HepG2 (cell line): ENCODE measurements at regions not wholly inside any gene's neighbourhood (a gene's known extent, or its start where the extent isn't known, plus 50 kb on each side); places are given as distances from the start of the nearest gene placed in this dataset.

ENCODE experiments used
- ATAC-seq: fragments of 200-7000 bp; cut with Tn5 transposase; 3 replicates; pipeline ENCODE4 v1.9.1; 2020; ENCODE audit warnings: mild to moderate bottlenecking, moderate library complexity
- BruUV-seq: library from RNA; stranded (reverse); fragments of 400-500 nt; replicated peaks from 2 replicates; lab custom pipeline; 2021; lab: Mats Ljungman, UMichigan
- CTCF ChIA-PET: fragments of 300-600 bp; formaldehyde crosslinking; extraction: SDS; loops from one replicate; lab custom pipeline; 2021; ENCODE audit warnings: low total read pairs, inconsistent platforms, low intra/inter-chr PET ratio; lab: Yijun Ruan, JAX
- POLR2A ChIA-PET: fragments of 350-600 bp; sonication (Branson Sonifier 250); formaldehyde crosslinking; loops from one replicate; lab custom pipeline; 2020; ENCODE audit warnings: antibody characterized with exemption, inconsistent platforms; lab: Yijun Ruan, JAX
- DNase-seq: peaks from one replicate; pipeline ENCODE4 v3.0.0-alpha.2; 2015; ENCODE audit warnings: low spot score
- FAIRE-seq: peaks from 3 replicates; lab custom pipeline; 2011; peaks lifted over from hg19 to GRCh38; lab: Jason Lieb, UNC
- H2AFZ ChIP-seq: one replicate; pipeline ENCODE4 v1.6.1; 2011; ENCODE audit warnings: low read length, inconsistent platforms
- H3K27ac ChIP-seq: fragments of 300-600 bp; 3 replicates; pipeline ENCODE4 v1.8.0; 2011; ENCODE audit warnings: mixed run types, mild to moderate bottlenecking, mixed read lengths, low read length, inconsistent platforms; ENCODE audit not compliant: insufficient read depth; ENCODE audit errors: extremely low read length
- H3K27me3 ChIP-seq, 2 experiments: fragments of 200-600 bp in 1 of 2; 2 replicates in 1 of 2; 3 replicates in 1 of 2; pipeline versions ENCODE4 v1.6.0 to v1.8.0; 2011; ENCODE audit warnings: low read length in 2 of 2, mild to moderate bottlenecking in 2 of 2, moderate library complexity in 2 of 2, inconsistent platforms in 1 of 2; ENCODE audit not compliant: insufficient read depth in 2 of 2, control insufficient read depth in 1 of 2
- H3K36me3 ChIP-seq, 2 experiments: fragments of 200-600 bp in 1 of 2; replicated peaks in 1 of 2; 2 replicates in 1 of 2; 3 replicates in 1 of 2; pipeline versions ENCODE4 v1.5.1 to v1.8.0; 2011; ENCODE audit warnings: low read length in 2 of 2, inconsistent platforms in 1 of 2; ENCODE audit not compliant: insufficient read depth in 2 of 2, control insufficient read depth in 1 of 2
- H3K4me1 ChIP-seq: 2 replicates; pipeline ENCODE4 v1.5.1; 2012; ENCODE audit warnings: low read length, inconsistent platforms; ENCODE audit not compliant: insufficient read depth
- H3K4me2 ChIP-seq: 2 replicates; pipeline ENCODE4 v1.6.0; 2011; ENCODE audit warnings: low read depth, low read length, inconsistent platforms
- H3K4me3 ChIP-seq, 3 experiments: fragments of 200-600 bp in 1 of 3; sonication (generic), shearing (Covaris generic) in 1 of 3; replicated peaks in 1 of 3; 2 replicates each; pipeline ENCODE4 v1.5.1; 2011 to 2016; ENCODE audit warnings: low read length in 3 of 3, inconsistent platforms in 2 of 3, low read depth in 2 of 3, mild to moderate bottlenecking in 2 of 3, control low read depth in 1 of 3, mixed read lengths in 1 of 3; ENCODE audit not compliant: insufficient read depth in 1 of 3
- H3K79me2 ChIP-seq: one replicate; pipeline ENCODE4 v1.6.1; 2011; ENCODE audit warnings: low read length, inconsistent platforms; ENCODE audit not compliant: insufficient read depth
- H3K9ac ChIP-seq: 2 replicates; pipeline ENCODE4 v1.6.0; 2011; ENCODE audit warnings: mild to moderate bottlenecking, low read depth, low read length, inconsistent platforms; ENCODE audit not compliant: insufficient read depth
- H3K9me3 ChIP-seq: 2 replicates; pipeline ENCODE4 v1.5.1; 2012; ENCODE audit warnings: mild to moderate bottlenecking, low read length
- H4K20me1 ChIP-seq: 2 replicates; pipeline ENCODE4 v1.6.0; 2011; ENCODE audit warnings: inconsistent platforms, mild to moderate bottlenecking, low read length, moderate library complexity; ENCODE audit not compliant: insufficient read depth
- ATF7-NPFF ChIP-seq: sonication (generic); formaldehyde crosslinking; IDR thresholded peaks from 2 replicates; pipeline ENCODE4 v1.8.1; 2023; ENCODE audit warnings: mild to moderate bottlenecking, low read depth, missing genetic modification reagents, moderate library complexity
- CHD4 ChIP-seq: fragments of 200-600 bp; sonication (generic); IDR thresholded peaks from 2 replicates; pipeline ENCODE4 v1.7.0; 2017; ENCODE audit warnings: mild to moderate bottlenecking, low read length, borderline replicate concordance
- ETS1 ChIP-seq: sonication (generic); formaldehyde crosslinking; IDR thresholded peaks from 2 replicates; pipeline ENCODE4 v1.4.0; 2020; ENCODE audit warnings: missing genetic modification reagents
- KAT7 ChIP-seq: IDR thresholded peaks from 2 replicates; pipeline ENCODE4 v1.6.1; 2018; ENCODE audit warnings: borderline replicate concordance, missing compliant biosample characterization
- MXI1 ChIP-seq: IDR thresholded peaks from 3 replicates; pipeline ENCODE4 v1.6.1; 2012; ENCODE audit warnings: low read depth, low read length, inconsistent platforms, borderline replicate concordance
- PLSCR1 ChIP-seq: sonication (generic); formaldehyde crosslinking; IDR thresholded peaks from 2 replicates; pipeline ENCODE4 v1.5.0; 2020; ENCODE audit warnings: missing genetic modification reagents, mild to moderate bottlenecking, borderline replicate concordance
- ZC3H13 ChIP-seq: sonication (generic); formaldehyde crosslinking; IDR thresholded peaks from 2 replicates; pipeline ENCODE4 v1.8.1; 2023; ENCODE audit warnings: mild to moderate bottlenecking, missing genetic modification reagents, moderate library complexity
- ZNF263 ChIP-seq: sonication (generic); formaldehyde crosslinking; IDR thresholded peaks from 2 replicates; pipeline ENCODE4 v1.4.0; 2020; ENCODE audit warnings: missing genetic modification reagents
- ZNF280D ChIP-seq: sonication (generic); formaldehyde crosslinking; IDR thresholded peaks from 2 replicates; pipeline ENCODE4 v1.5.1; 2020; ENCODE audit warnings: mild to moderate bottlenecking, missing genetic modification reagents
- ZNF607 ChIP-seq: sonication (generic); formaldehyde crosslinking; IDR thresholded peaks from 2 replicates; pipeline ENCODE4 v1.5.1; 2020; ENCODE audit warnings: missing genetic modification reagents, mild to moderate bottlenecking, borderline replicate concordance
- ZNF879 ChIP-seq: sonication (generic); formaldehyde crosslinking; IDR thresholded peaks from 2 replicates; pipeline ENCODE4 v1.8.1; 2023; ENCODE audit warnings: missing genetic modification reagents
- ZSCAN22 ChIP-seq: sonication (generic); formaldehyde crosslinking; IDR thresholded peaks from 2 replicates; pipeline ENCODE4 v1.4.0; 2020; ENCODE audit warnings: mild to moderate bottlenecking, missing genetic modification reagents
- WGBS: methylation state at CpG from one replicate; pipeline ENCODE4 v1.1.6; 2017; ENCODE audit warnings: low lambda C conversion rate; 5-methylcytosine and 5-hydroxymethylcytosine counted together
- in situ Hi-C: cut with HindIII; loops from 2 replicates; pipeline ENCODE4 v1.10.0; 2017; ENCODE audit warnings: low pct_unique_long_range_greater_than_20kb; ENCODE audit not compliant: extremely low pct_ligation_motif_present
- intact Hi-C: fragments of 100-400 bp; cut with micrococcal nuclease; formaldehyde crosslinking; loops from one replicate; pipeline ENCODE4 v1.10.0; 2022; ENCODE audit not compliant: unreplicated experiment

- WGBS, result 58% methylated on average over 2 of the region's 2 CpGs
- no peak overlapping the region for H3K9ac ChIP-seq
- intact Hi-C loops, result no loop called here
- H3K4me1 ChIP-seq, result peaks cover 12% of the 10 kb centered on the region
- no peaks in the 10 kb centered on the region for H4K20me1 ChIP-seq
- FAIRE-seq, result no peak
- DNase-seq, result no peak
- no peaks in the 10 kb centered on the region for H3K79me2 ChIP-seq
- H3K9me3 ChIP-seq, result no peaks in the 10 kb centered on the region
- no peaks in the 10 kb centered on the region for H3K36me3 ChIP-seq
- no peaks in the 10 kb centered on the region for H3K27me3 ChIP-seq
- CTCF ChIA-PET, result no interaction called here
- no peak for TF ChIP-seq ZC3H13
- no peak for TF ChIP-seq ZNF607
- TF ChIP-seq KAT7 (CRISPR knock-in tag), result no peak
- TF ChIP-seq ZNF263 (CRISPR knock-in tag), result no peak
- no peak for TF ChIP-seq ATF7-NPFF (CRISPR knock-in tag)
- no peak for TF ChIP-seq ETS1
- TF ChIP-seq ZSCAN22 (CRISPR knock-in tag), result no peak
- no peak for TF ChIP-seq ZNF280D (CRISPR knock-in tag)
- TF ChIP-seq MXI1, result no peak
- no peak for TF ChIP-seq CHD4
- TF ChIP-seq ZNF879 (CRISPR knock-in tag), result no peak
- TF ChIP-seq PLSCR1, result no peak
- TF ChIP-seq, all 625 proteins: peak for 0
- Histone ChIP-seq H3K4me3 (no peak overlapping the region), H2AFZ (no peak overlapping the region), H3K4me2 (0 out of 2 replicates have a peak overlapping the region, but pooled peaks have one; percentile 1), H3K27ac (no peak overlapping the region)
- in situ Hi-C loops, result no loop called here
- ATAC-seq, result no peak
- BruUV-seq, result no TSS peak
- POLR2A ChIA-PET, result no interaction called here
Observed at GRCh38 chr6:139546106-139546472, 171.6 kb upstream of the CITED2 start.
